Hepatocyte (in vitro differentiated cells): ENCODE measurements at regions not wholly inside any gene's neighbourhood (a gene's known extent, or its start where the extent isn't known, plus 50 kb on each side); places are given as distances from the start of the nearest gene placed in this dataset.
"Not testable (repeated sequence)": the region's sequence is repeated elsewhere in the genome, so short reads cannot be mapped to it uniquely, and the experiment has no call there.

ENCODE experiments used
- DNase-seq: peaks from one replicate; pipeline ENCODE4 v3.0.0-alpha.2; 2016; ENCODE audit warnings: low spot score
- H2AFZ ChIP-seq: fragments of 200-600 bp; sonication (generic); 2 replicates; pipeline ENCODE4 v1.6.0; 2016; ENCODE audit warnings: antibody characterized with exemption, mild to moderate bottlenecking
- H3K27ac ChIP-seq: fragments of 200-600 bp; sonication (generic); 2 replicates; pipeline ENCODE4 v1.5.1; 2016; ENCODE audit warnings: mild to moderate bottlenecking
- H3K27me3 ChIP-seq: fragments of 200-600 bp; sonication (generic); 2 replicates; pipeline ENCODE4 v1.6.1; 2016
- H3K36me3 ChIP-seq: fragments of 200-600 bp; sonication (generic); replicated peaks from 2 replicates; pipeline ENCODE4 v1.5.1; 2016; ENCODE audit warnings: low read depth; ENCODE audit not compliant: insufficient read depth
- H3K4me1 ChIP-seq: fragments of 200-600 bp; sonication (generic); 2 replicates; pipeline ENCODE4 v1.5.1; 2016; ENCODE audit warnings: mild to moderate bottlenecking, moderate library complexity; ENCODE audit not compliant: insufficient read depth
- H3K4me2 ChIP-seq: fragments of 200-600 bp; sonication (generic); 2 replicates; pipeline ENCODE4 v1.6.0; 2016
- H3K4me3 ChIP-seq: fragments of 200-600 bp; sonication (generic); 2 replicates; pipeline ENCODE4 v1.5.1; 2016; ENCODE audit warnings: mild to moderate bottlenecking
- H3K79me2 ChIP-seq: fragments of 200-600 bp; sonication (generic); 2 replicates; pipeline ENCODE4 v1.6.0; 2017; ENCODE audit warnings: mild to moderate bottlenecking
- H3K9me2 ChIP-seq: fragments of 200-600 bp; sonication (generic); replicated peaks from 2 replicates; pipeline ENCODE4 v1.6.0; 2017; ENCODE audit warnings: mild to moderate bottlenecking; ENCODE audit not compliant: insufficient read depth
- H3K9me3 ChIP-seq: fragments of 200-600 bp; sonication (generic); 2 replicates; pipeline ENCODE4 v1.5.1; 2016; ENCODE audit warnings: low read depth, mild to moderate bottlenecking
- H4K20me1 ChIP-seq: fragments of 200-600 bp; sonication (generic); 2 replicates; pipeline ENCODE4 v1.6.0; 2016; ENCODE audit warnings: mild to moderate bottlenecking; ENCODE audit not compliant: insufficient read depth, poor library complexity, severe bottlenecking
- EZH2 ChIP-seq: fragments of 200-600 bp; sonication (generic); IDR thresholded peaks from 2 replicates; pipeline ENCODE4 v1.6.1; 2016; ENCODE audit warnings: antibody characterized with exemption, mild to moderate bottlenecking, borderline replicate concordance
- EZH2phosphoT487 ChIP-seq: fragments of 200-600 bp; sonication (generic); IDR thresholded peaks from one replicate; pipeline ENCODE4 v1.6.1; 2018; ENCODE audit warnings: antibody characterized with exemption, mild to moderate bottlenecking, low read depth, moderate library complexity; ENCODE audit not compliant: unreplicated experiment, severe bottlenecking
- WGBS: methylation state at CpG from one replicate; pipeline ENCODE4 v1.1.6; 2016; ENCODE audit warnings: low lambda C conversion rate; ENCODE audit errors: missing lambda C conversion rate; 5-methylcytosine and 5-hydroxymethylcytosine counted together
- TF ChIP-seq, protein P1 (sequence below): fragments of 200-600 bp; sonication (generic); IDR thresholded peaks from 2 replicates; pipeline ENCODE4 v1.5.1; 2016; ENCODE audit warnings: antibody characterized with exemption, mild to moderate bottlenecking; ENCODE audit not compliant: poor library complexity

DNA sequence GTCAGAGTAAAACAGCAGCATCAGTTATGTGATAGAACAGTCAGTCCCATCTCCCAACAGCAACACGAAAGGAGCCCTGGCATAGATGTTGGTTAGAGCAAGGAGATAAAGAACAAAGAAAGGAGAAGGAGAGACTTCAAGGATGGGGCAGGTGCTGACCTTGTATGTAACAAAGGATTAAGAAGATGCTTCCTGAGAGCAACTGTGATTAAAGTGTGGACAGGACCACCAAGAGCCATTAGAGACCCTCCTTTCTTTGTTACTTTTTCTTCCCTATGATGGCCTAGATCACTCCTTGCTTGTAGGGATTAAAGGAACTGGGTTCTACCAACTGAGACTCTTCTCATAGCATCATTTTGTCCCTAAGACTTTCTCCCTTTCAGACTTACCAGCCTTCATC is 75.2 kb upstream of the GPR6 start:
- no peak overlapping the region for H2AFZ ChIP-seq
- H3K4me2 ChIP-seq: no peak overlapping the region
- no peak overlapping the region for H3K4me3 ChIP-seq
- no peaks in the 10 kb centered on the region for H4K20me1 ChIP-seq
- no peaks in the 10 kb centered on the region for H3K9me3 ChIP-seq
- no peaks in the 10 kb centered on the region for H3K79me2 ChIP-seq
- TF ChIP-seq, protein P1, sequence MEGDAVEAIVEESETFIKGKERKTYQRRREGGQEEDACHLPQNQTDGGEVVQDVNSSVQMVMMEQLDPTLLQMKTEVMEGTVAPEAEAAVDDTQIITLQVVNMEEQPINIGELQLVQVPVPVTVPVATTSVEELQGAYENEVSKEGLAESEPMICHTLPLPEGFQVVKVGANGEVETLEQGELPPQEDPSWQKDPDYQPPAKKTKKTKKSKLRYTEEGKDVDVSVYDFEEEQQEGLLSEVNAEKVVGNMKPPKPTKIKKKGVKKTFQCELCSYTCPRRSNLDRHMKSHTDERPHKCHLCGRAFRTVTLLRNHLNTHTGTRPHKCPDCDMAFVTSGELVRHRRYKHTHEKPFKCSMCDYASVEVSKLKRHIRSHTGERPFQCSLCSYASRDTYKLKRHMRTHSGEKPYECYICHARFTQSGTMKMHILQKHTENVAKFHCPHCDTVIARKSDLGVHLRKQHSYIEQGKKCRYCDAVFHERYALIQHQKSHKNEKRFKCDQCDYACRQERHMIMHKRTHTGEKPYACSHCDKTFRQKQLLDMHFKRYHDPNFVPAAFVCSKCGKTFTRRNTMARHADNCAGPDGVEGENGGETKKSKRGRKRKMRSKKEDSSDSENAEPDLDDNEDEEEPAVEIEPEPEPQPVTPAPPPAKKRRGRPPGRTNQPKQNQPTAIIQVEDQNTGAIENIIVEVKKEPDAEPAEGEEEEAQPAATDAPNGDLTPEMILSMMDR: no peak
- TF ChIP-seq EZH2phosphoT487 (no peak), EZH2 (no peak)
- H3K27ac ChIP-seq: no peak overlapping the region
- no peaks in the 10 kb centered on the region for H3K9me2 ChIP-seq
- DNase-seq: no peak
- WGBS: 74% methylated on average over 1 of the region's 1 CpG
- no peaks in the 10 kb centered on the region for H3K4me1 ChIP-seq
- no peaks in the 10 kb centered on the region for H3K27me3 ChIP-seq
- no peaks in the 10 kb centered on the region for H3K36me3 ChIP-seq

DNA sequence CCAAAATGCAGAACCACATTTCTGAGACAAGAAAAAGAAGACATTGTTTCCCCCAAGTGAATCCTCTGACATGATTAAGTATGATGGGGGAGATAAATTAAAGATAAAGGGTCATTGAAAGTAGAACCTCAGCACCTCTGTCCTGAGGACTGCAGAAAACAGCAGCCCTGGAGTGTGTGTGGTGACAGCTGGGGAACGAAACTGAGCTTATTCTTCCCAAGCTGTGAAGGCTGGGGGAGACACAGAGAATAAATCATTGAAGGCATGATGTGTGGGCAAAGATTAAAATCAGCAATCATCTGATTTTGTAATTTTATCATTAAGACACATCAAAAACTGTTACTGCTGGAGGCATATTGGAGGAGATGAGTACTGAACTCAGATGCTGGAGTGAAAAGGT is 67.5 kb upstream of the GPR6 start:
- Histone ChIP-seq H3K9me3 (no peaks in the 10 kb centered on the region), H4K20me1 (no peaks in the 10 kb centered on the region)
- WGBS: 29% methylated on average over 1 of the region's 1 CpG

DNA sequence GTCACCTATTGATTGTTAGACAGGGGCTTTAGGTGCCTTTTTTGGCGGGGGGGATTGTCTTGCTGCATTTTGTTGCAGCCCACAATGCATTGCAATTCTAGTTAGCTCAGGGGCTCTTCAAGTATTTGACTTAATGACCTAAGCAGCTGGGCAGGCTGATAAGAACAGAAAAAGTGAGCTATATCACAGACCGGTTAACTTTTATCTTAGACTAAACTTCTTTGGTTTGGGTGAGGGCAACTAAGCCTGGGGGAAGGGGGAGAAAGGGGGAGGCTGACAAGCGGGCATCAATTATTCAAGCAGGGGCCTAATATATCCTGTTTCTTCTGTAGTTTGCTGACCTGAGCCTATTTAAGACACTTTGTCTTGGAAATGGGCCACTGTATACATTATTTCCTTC is 66.0 kb upstream of the GPR6 start:
- no peak overlapping the region for H3K4me3 ChIP-seq
- DNase-seq: no peak
- WGBS: 38% methylated on average over 3 of the region's 3 CpGs

More for the DNA sequence above, 67.5 kb upstream of the GPR6 start:
- no peak overlapping the region for H3K4me3 ChIP-seq
- no peaks in the 10 kb centered on the region for H3K9me2 ChIP-seq
- TF ChIP-seq, protein P1: no peak
- TF ChIP-seq EZH2phosphoT487 (no peak), EZH2 (no peak)
- no peaks in the 10 kb centered on the region for H3K27me3 ChIP-seq
- H3K79me2 ChIP-seq: no peaks in the 10 kb centered on the region
- H3K4me2 ChIP-seq: no peak overlapping the region
- no peaks in the 10 kb centered on the region for H3K4me1 ChIP-seq
- no peak overlapping the region for H3K27ac ChIP-seq
- H2AFZ ChIP-seq: no peak overlapping the region
- no peaks in the 10 kb centered on the region for H3K36me3 ChIP-seq
- no peak for DNase-seq

DNA sequence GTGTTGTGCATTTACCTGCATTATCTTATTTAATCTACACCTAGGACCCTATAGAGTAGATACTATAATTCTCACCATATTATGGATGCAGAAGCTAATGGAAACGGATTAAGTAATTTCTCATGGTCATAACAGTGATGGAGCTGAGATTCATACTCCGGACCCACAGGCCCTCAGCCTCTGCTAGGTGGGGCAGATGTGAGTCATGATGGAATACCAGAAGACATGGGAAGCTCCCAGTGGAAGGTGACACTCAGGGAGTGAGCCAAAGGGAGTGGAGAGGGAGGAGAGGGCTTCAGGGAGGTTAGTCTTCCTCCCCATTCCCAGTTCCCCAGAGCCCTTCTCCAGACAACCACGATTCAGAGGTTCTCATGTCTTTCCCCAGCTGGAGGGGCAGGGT is 65.2 kb upstream of the GPR6 start:
- H3K4me1 ChIP-seq: no peaks in the 10 kb centered on the region
- no peaks in the 10 kb centered on the region for H3K27me3 ChIP-seq
- 94% methylated on average over 3 of the region's 3 CpGs for WGBS
- H3K36me3 ChIP-seq: no peaks in the 10 kb centered on the region
- no peak overlapping the region for H3K27ac ChIP-seq
- no peak overlapping the region for H3K4me3 ChIP-seq
- H4K20me1 ChIP-seq: no peaks in the 10 kb centered on the region
- no peak overlapping the region for H2AFZ ChIP-seq
- no peak for DNase-seq
- no peak for TF ChIP-seq EZH2phosphoT487
- TF ChIP-seq, protein P1: no peak
- no peak for TF ChIP-seq EZH2
- no peaks in the 10 kb centered on the region for H3K79me2 ChIP-seq
- no peak overlapping the region for H3K4me2 ChIP-seq
- H3K9me3 ChIP-seq: no peaks in the 10 kb centered on the region
- H3K9me2 ChIP-seq: no peaks in the 10 kb centered on the region

More for the DNA sequence above, 66.0 kb upstream of the GPR6 start:
- H4K20me1 ChIP-seq: no peaks in the 10 kb centered on the region
- H3K9me2 ChIP-seq: no peaks in the 10 kb centered on the region
- no peak overlapping the region for H3K4me2 ChIP-seq
- no peaks in the 10 kb centered on the region for H3K27me3 ChIP-seq
- no peak overlapping the region for H3K27ac ChIP-seq
- H3K9me3 ChIP-seq: no peaks in the 10 kb centered on the region
- no peaks in the 10 kb centered on the region for H3K79me2 ChIP-seq
- no peaks in the 10 kb centered on the region for H3K4me1 ChIP-seq
- no peak for TF ChIP-seq EZH2phosphoT487
- no peak overlapping the region for H2AFZ ChIP-seq
- no peaks in the 10 kb centered on the region for H3K36me3 ChIP-seq

DNA sequence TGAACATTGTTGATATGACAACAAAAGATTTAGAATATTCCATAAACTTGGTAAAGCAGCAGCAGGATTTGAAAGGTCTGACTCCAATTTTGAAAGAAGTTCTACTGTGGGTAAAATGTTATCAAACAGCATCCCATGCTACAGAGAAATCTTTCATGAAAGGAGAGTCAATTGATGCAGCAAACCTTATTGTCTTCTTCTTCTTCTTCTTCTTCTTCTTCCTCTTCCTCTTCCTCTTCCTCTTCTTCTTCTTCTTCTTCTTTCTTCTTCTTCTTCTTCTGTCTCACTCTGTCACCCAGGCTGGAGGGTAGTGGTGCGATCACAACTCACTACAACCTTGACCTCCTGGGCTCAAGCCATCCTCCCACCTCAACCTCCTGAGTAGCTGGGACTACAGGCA is 62.4 kb upstream of the GPR6 start:
- not testable (repeated sequence) for H3K4me1 ChIP-seq, DNase-seq, H3K27me3 ChIP-seq, H3K4me3 ChIP-seq, H2AFZ ChIP-seq, H3K27ac ChIP-seq, H3K4me2 ChIP-seq, H4K20me1 ChIP-seq, H3K79me2 ChIP-seq, H3K36me3 ChIP-seq, H3K9me2 ChIP-seq, H3K9me3 ChIP-seq
- 100% methylated on average over 1 of the region's 1 CpG for WGBS
